Caco-2 (cell line): ENCODE measurements at regions not wholly inside any gene's neighbourhood (a gene's known extent, or its start where the extent isn't known, plus 50 kb on each side); places are given as distances from the start of the nearest gene placed in this dataset.

Source experiments
- BruUV-seq: library from RNA; stranded (reverse); fragments of 400-500 nt; replicated peaks from 2 replicates; lab custom pipeline; 2021; lab: Mats Ljungman, UMichigan
- CTCF ChIA-PET: fragments of 300-600 bp; sonication (Branson Sonifier 250); formaldehyde crosslinking; loops from one replicate; lab custom pipeline; 2022; ENCODE audit warnings: antibody characterized with exemption; lab: Charles Lee
- POLR2A ChIA-PET: fragments of 300-600 bp; sonication (Branson Sonifier 250); formaldehyde crosslinking; loops from one replicate; lab custom pipeline; 2022; ENCODE audit warnings: antibody characterized with exemption; lab: Charles Lee
- DNase-seq, 2 experiments: peaks; one replicate each; pipeline versions ENCODE4 v3.0.0 to v3.0.0-alpha.2; 2020 to 2022
- H3K27me3 ChIP-seq: replicated peaks from 2 replicates; pipeline ENCODE4 v1.6.0; 2011; ENCODE audit warnings: low read length; ENCODE audit not compliant: control insufficient read depth, insufficient read depth
- H3K36me3 ChIP-seq: 2 replicates; pipeline ENCODE4 v1.5.1; 2011; ENCODE audit warnings: low read length; ENCODE audit not compliant: control insufficient read depth, insufficient read depth
- H3K4me1 ChIP-seq: fragments of 250-450 bp; sonication (Bioruptor Pico); 2 replicates; pipeline ENCODE4 v1.5.1; 2020; ENCODE audit warnings: mild to moderate bottlenecking
- H3K4me3 ChIP-seq: 2 replicates; pipeline ENCODE4 v1.5.1; 2011; ENCODE audit warnings: low read depth, mild to moderate bottlenecking, control low read depth, low read length
- H3K9me3 ChIP-seq: fragments of 250-450 bp; sonication (Bioruptor Pico); 2 replicates; pipeline ENCODE4 v1.5.1; 2020; ENCODE audit warnings: mild to moderate bottlenecking, moderate library complexity
- H3K27ac Mint-ChIP-seq: one replicate; pipeline ENCODE4 v1.8.0; 2022; ENCODE audit warnings: mixed read lengths; ENCODE audit not compliant: unreplicated experiment
- H3K27me3 Mint-ChIP-seq: one replicate; pipeline ENCODE4 v1.8.0; 2022; ENCODE audit warnings: mixed read lengths; ENCODE audit not compliant: insufficient read depth, unreplicated experiment
- H3K36me3 Mint-ChIP-seq: one replicate; pipeline ENCODE4 v1.8.0; 2022; ENCODE audit warnings: mild to moderate bottlenecking, mixed read lengths; ENCODE audit not compliant: insufficient read depth, unreplicated experiment
- H3K4me1 Mint-ChIP-seq: one replicate; pipeline ENCODE4 v1.8.0; 2022; ENCODE audit warnings: low read depth, mixed read lengths; ENCODE audit not compliant: unreplicated experiment
- H3K4me3 Mint-ChIP-seq: one replicate; pipeline ENCODE4 v1.8.0; 2022; ENCODE audit warnings: mild to moderate bottlenecking, moderate library complexity, mixed read lengths; ENCODE audit not compliant: unreplicated experiment
- H3K9me3 Mint-ChIP-seq: one replicate; pipeline ENCODE4 v1.8.0; 2022; ENCODE audit warnings: mixed read lengths; ENCODE audit not compliant: unreplicated experiment
- CTCF ChIP-seq, 2 experiments: fragments of 200-600 bp in 1 of 2; IDR thresholded peaks; 1 replicate in 1 of 2; 2 replicates in 1 of 2; pipeline versions ENCODE4 v1.5.1 to v1.8.0; 2011 to 2022; ENCODE audit warnings: antibody characterized with exemption in 1 of 2, control low read depth in 1 of 2, inconsistent platforms in 1 of 2, low read depth in 1 of 2, low read length in 1 of 2, mild to moderate bottlenecking in 1 of 2, moderate library complexity in 1 of 2; ENCODE audit not compliant: insufficient read depth in 1 of 2, severe bottlenecking in 1 of 2, unreplicated experiment in 1 of 2
- intact Hi-C: fragments of 100-400 bp; cut with micrococcal nuclease; formaldehyde crosslinking; loops from one replicate; pipeline ENCODE4 v1.10.0; 2022; ENCODE audit not compliant: unreplicated experiment

- no TSS peak for BruUV-seq
- intact Hi-C loops, result no loop called here
- Mint-ChIP-seq H3K27me3 (peaks cover 6% of the 10 kb centered on the region), H3K4me1 (no peaks in the 10 kb centered on the region), H3K4me3 (no peak overlapping the region), H3K9me3 (no peaks in the 10 kb centered on the region), H3K36me3 (peaks cover 5% of the 10 kb centered on the region), H3K27ac (no peak overlapping the region)
- no peak for DNase-seq
- Histone ChIP-seq H3K9me3 (no peaks in the 10 kb centered on the region), H3K4me1 (no peaks in the 10 kb centered on the region), H3K4me3 (no peak overlapping the region), H3K27me3 (no peaks in the 10 kb centered on the region), H3K36me3 (no peaks in the 10 kb centered on the region)
- TF ChIP-seq CTCF (IDR thresholded peaks at IDR 0.05; ENCODE audit: insufficient read depth in 1 of 2, low read depth in 1 of 2, low read length in 1 of 2, severe bottlenecking in 1 of 2, unreplicated experiment in 1 of 2), result no peak
- CTCF ChIA-PET, result no interaction called here
- POLR2A ChIA-PET, result no interaction called here
Measured at GRCh38 chr9:13615660-13616490, 336.4 kb upstream of the MPDZ start.

- H3K4me3 Mint-ChIP-seq, result no peak overlapping the region
- H3K4me1 ChIP-seq, result no peaks in the 10 kb centered on the region
- ChIA-PET POLR2A (no interaction called here), CTCF (no interaction called here)
- H3K27me3 ChIP-seq, result no peaks in the 10 kb centered on the region
- no peak for TF ChIP-seq CTCF (IDR thresholded peaks at IDR 0.05; ENCODE audit: insufficient read depth in 1 of 2, low read depth in 1 of 2, low read length in 1 of 2, severe bottlenecking in 1 of 2, unreplicated experiment in 1 of 2)
- DNase-seq, result no peak
- intact Hi-C loops, result no loop called here
- H3K36me3 Mint-ChIP-seq, result peaks cover 5% of the 10 kb centered on the region
- H3K9me3 Mint-ChIP-seq, result no peaks in the 10 kb centered on the region
- BruUV-seq, result no TSS peak
- peaks cover 3% of the 10 kb centered on the region for H3K27me3 Mint-ChIP-seq
- no peak overlapping the region for H3K4me3 ChIP-seq
- H3K9me3 ChIP-seq, result no peaks in the 10 kb centered on the region
- H3K4me1 Mint-ChIP-seq, result no peaks in the 10 kb centered on the region
- H3K27ac Mint-ChIP-seq, result no peak overlapping the region
- no peaks in the 10 kb centered on the region for H3K36me3 ChIP-seq
Measured at GRCh38 chr9:13614060-13614459, 334.6 kb upstream of the MPDZ start.

- no peak for TF ChIP-seq CTCF (IDR thresholded peaks at IDR 0.05; ENCODE audit: insufficient read depth in 1 of 2, low read depth in 1 of 2, low read length in 1 of 2, severe bottlenecking in 1 of 2, unreplicated experiment in 1 of 2)
- ChIA-PET CTCF (no interaction called here), POLR2A (no interaction called here)
- H3K4me1 ChIP-seq, result no peaks in the 10 kb centered on the region
- no peaks in the 10 kb centered on the region for H3K9me3 Mint-ChIP-seq
- H3K36me3 ChIP-seq, result no peaks in the 10 kb centered on the region
- no peak overlapping the region for H3K27ac Mint-ChIP-seq
- H3K4me3 Mint-ChIP-seq, result no peak overlapping the region
- H3K27me3 ChIP-seq, result no peaks in the 10 kb centered on the region
- no peak for DNase-seq
- no TSS peak for BruUV-seq
- H3K4me3 ChIP-seq, result no peak overlapping the region
- peaks cover 5% of the 10 kb centered on the region for H3K36me3 Mint-ChIP-seq
- peaks cover 3% of the 10 kb centered on the region for H3K27me3 Mint-ChIP-seq
- H3K4me1 Mint-ChIP-seq, result no peaks in the 10 kb centered on the region
- no peaks in the 10 kb centered on the region for H3K9me3 ChIP-seq
- intact Hi-C loops, result no loop called here
Measured at GRCh38 chr9:13613296-13613695, 333.8 kb upstream of the MPDZ start.
